ENCODE measurements at regions not wholly inside any gene's neighbourhood (a gene's known extent, or its start where the extent isn't known, plus 50 kb on each side); places are given as distances from the start of the nearest gene placed in this dataset.

GRCh38 chr9:28656727-28657126, 1083.4 kb upstream of the C9orf72 start:
- H3K4me3 Mint-ChIP-seq: no peak overlapping the region

GRCh38 chr9:28661853-28662252, 1088.6 kb upstream of the C9orf72 start:
- Mint-ChIP-seq H3K9me3 (no peaks in the 10 kb centered on the region), H3K27ac (no peak overlapping the region), H3K4me3 (no peak overlapping the region), H3K36me3 (no peaks in the 10 kb centered on the region), H3K4me1 (no peaks in the 10 kb centered on the region), H3K27me3 (ENCODE audit: insufficient read depth, low read depth) (no peaks in the 10 kb centered on the region)
- Histone ChIP-seq H3K79me2 (ENCODE audit: low read depth) (no peaks in the 10 kb centered on the region), H3K4me1 (no peaks in the 10 kb centered on the region), H3K27me3 (no peaks in the 10 kb centered on the region), H3K9ac (no peak overlapping the region), H3F3A (ENCODE audit: low read depth) (no peaks in the 10 kb centered on the region), H2AFZ (replicated peaks) (no peak overlapping the region), H3K36me3 (no peaks in the 10 kb centered on the region), H4K20me1 (ENCODE audit: low read depth) (no peaks in the 10 kb centered on the region), H3K27ac (no peak overlapping the region), H3K9me3 (ENCODE audit: low read depth) (no peaks in the 10 kb centered on the region), H3K4me3 (no peak overlapping the region), H3K4me2 (no peak overlapping the region)
- TF ChIP-seq CTCF (IDR thresholded peaks at IDR 0.05) (no peak), EZH2 (IDR thresholded peaks at IDR 0.05) (no peak), EZH2phosphoT487 (IDR thresholded peaks at IDR 0.05) (no peak)
- no peak for DNase-seq (ENCODE audit: low spot score)

More at GRCh38 chr9:28656727-28657126, 1083.4 kb upstream of the C9orf72 start:
- peaks cover 3% of the 10 kb centered on the region for H3K9me3 Mint-ChIP-seq
- no peaks in the 10 kb centered on the region for H3K4me1 Mint-ChIP-seq
- H3K4me1 ChIP-seq: no peaks in the 10 kb centered on the region
- H4K20me1 ChIP-seq (ENCODE audit: low read depth): no peaks in the 10 kb centered on the region
- H3F3A ChIP-seq (ENCODE audit: low read depth): no peaks in the 10 kb centered on the region
- no peaks in the 10 kb centered on the region for H3K9me3 ChIP-seq (ENCODE audit: low read depth)
- H3K36me3 Mint-ChIP-seq: no peaks in the 10 kb centered on the region
- no peaks in the 10 kb centered on the region for H3K27me3 Mint-ChIP-seq (ENCODE audit: insufficient read depth, low read depth)
- DNase-seq (ENCODE audit: low spot score): no peak
- no peak overlapping the region for H3K4me2 ChIP-seq
- no peaks in the 10 kb centered on the region for H3K36me3 ChIP-seq
- H3K9ac ChIP-seq: no peak overlapping the region
- H3K27me3 ChIP-seq: no peaks in the 10 kb centered on the region
- H3K79me2 ChIP-seq (ENCODE audit: low read depth): no peaks in the 10 kb centered on the region
- no peak overlapping the region for H3K4me3 ChIP-seq
- H2AFZ ChIP-seq (replicated peaks): no peak overlapping the region
- no peak overlapping the region for H3K27ac ChIP-seq
- no peak for TF ChIP-seq EZH2phosphoT487 (IDR thresholded peaks at IDR 0.05)
- TF ChIP-seq EZH2 (IDR thresholded peaks at IDR 0.05): no peak
- TF ChIP-seq CTCF (IDR thresholded peaks at IDR 0.05): no peak
- no peak overlapping the region for H3K27ac Mint-ChIP-seq

DNA sequence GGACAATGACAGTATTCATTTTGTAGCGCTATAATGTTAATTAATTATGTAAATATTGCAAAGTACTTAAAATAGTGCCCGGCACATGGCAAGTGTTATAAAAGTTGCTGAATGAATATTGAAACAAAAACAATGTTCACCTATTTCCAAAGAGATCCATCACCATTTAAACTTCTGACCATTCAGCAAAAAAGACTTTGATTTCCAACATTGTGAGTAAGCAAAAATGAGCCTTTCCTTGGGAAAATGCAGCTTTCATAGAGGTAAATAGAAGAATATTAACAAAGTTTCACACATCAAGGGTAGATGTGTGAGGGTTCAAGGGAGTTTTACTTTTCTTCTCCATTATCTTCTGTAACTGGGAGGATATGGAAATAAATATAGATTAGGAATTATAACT, 1089.4 kb upstream of the C9orf72 start:
- H3K27me3 Mint-ChIP-seq (ENCODE audit: insufficient read depth, low read depth): no peaks in the 10 kb centered on the region
- H3K36me3 Mint-ChIP-seq: no peaks in the 10 kb centered on the region
- no peak overlapping the region for H2AFZ ChIP-seq (replicated peaks)
- no peaks in the 10 kb centered on the region for H3K27me3 ChIP-seq
- no peaks in the 10 kb centered on the region for H3K36me3 ChIP-seq
- no peaks in the 10 kb centered on the region for H3K79me2 ChIP-seq (ENCODE audit: low read depth)
- H3K4me3 ChIP-seq: no peak overlapping the region
- DNase-seq (ENCODE audit: low spot score): no peak
- H3K9me3 ChIP-seq (ENCODE audit: low read depth): no peaks in the 10 kb centered on the region
- H3K9ac ChIP-seq: no peak overlapping the region
- H3K4me1 ChIP-seq: no peaks in the 10 kb centered on the region
- no peak overlapping the region for H3K4me2 ChIP-seq
- no peak overlapping the region for H3K4me3 Mint-ChIP-seq
- no peaks in the 10 kb centered on the region for H3F3A ChIP-seq (ENCODE audit: low read depth)
- no peaks in the 10 kb centered on the region for H3K9me3 Mint-ChIP-seq
- TF ChIP-seq EZH2phosphoT487 (IDR thresholded peaks at IDR 0.05): no peak
- H3K27ac Mint-ChIP-seq: no peak overlapping the region
- H4K20me1 ChIP-seq (ENCODE audit: low read depth): no peaks in the 10 kb centered on the region
- no peak overlapping the region for H3K27ac ChIP-seq
- no peaks in the 10 kb centered on the region for H3K4me1 Mint-ChIP-seq

DNA sequence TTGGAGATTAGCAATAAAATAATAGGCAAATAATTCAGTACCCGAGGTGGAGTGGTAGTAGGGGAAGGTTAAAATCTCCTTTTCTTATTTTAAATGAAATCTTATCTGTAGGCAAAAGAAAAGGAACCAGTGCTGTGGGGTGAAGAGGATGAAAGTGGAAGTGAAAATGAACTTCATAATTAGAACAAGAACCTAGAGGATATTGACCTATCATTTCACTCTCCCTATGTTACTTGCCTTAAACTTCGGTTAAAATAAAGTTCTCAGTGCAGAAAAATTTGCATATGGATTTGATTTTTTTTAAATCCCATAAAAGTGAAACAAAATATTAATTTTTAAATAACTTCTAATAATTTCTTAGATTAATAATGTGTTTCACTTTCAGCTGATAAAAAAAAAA, 1094.9 kb upstream of the C9orf72 start:
- Mint-ChIP-seq H3K27ac (no peak overlapping the region), H3K27me3 (ENCODE audit: insufficient read depth, low read depth) (no peaks in the 10 kb centered on the region), H3K36me3 (no peaks in the 10 kb centered on the region), H3K9me3 (no peaks in the 10 kb centered on the region), H3K4me3 (no peak overlapping the region), H3K4me1 (no peaks in the 10 kb centered on the region)
- H3K4me2 ChIP-seq: no peak overlapping the region
- no peak overlapping the region for H3K9ac ChIP-seq
- no peaks in the 10 kb centered on the region for H3K4me1 ChIP-seq
- no peaks in the 10 kb centered on the region for H3K36me3 ChIP-seq
- TF ChIP-seq EZH2phosphoT487 (IDR thresholded peaks at IDR 0.05): no peak
- no peak overlapping the region for H3K27ac ChIP-seq
- no peaks in the 10 kb centered on the region for H4K20me1 ChIP-seq (ENCODE audit: low read depth)
- no peak for DNase-seq (ENCODE audit: low spot score)
- H2AFZ ChIP-seq (replicated peaks): no peak overlapping the region
- no peaks in the 10 kb centered on the region for H3F3A ChIP-seq (ENCODE audit: low read depth)
- no peaks in the 10 kb centered on the region for H3K27me3 ChIP-seq
- no peak overlapping the region for H3K4me3 ChIP-seq
- H3K9me3 ChIP-seq (ENCODE audit: low read depth): no peaks in the 10 kb centered on the region
- no peaks in the 10 kb centered on the region for H3K79me2 ChIP-seq (ENCODE audit: low read depth)

All from neural progenitor cell (in vitro differentiated cells).